ENCODE measurements at regions not wholly inside any gene's neighbourhood (a gene's known extent, or its start where the extent isn't known, plus 50 kb on each side); places are given as distances from the start of the nearest gene placed in this dataset.

- H3K9me3 ChIP-seq (ENCODE audit: insufficient read depth, low read depth, low read length): no peaks in the 10 kb centered on the region
- no peak overlapping the region for H3K4me3 ChIP-seq (ENCODE audit: low read length)
- H3K9ac ChIP-seq (ENCODE audit: low read depth, low read length): no peak overlapping the region
- H3K27me3 ChIP-seq (ENCODE audit: insufficient read depth, low read length): no peaks in the 10 kb centered on the region
- H3K36me3 ChIP-seq (ENCODE audit: insufficient read depth, low read depth, low read length): no peaks in the 10 kb centered on the region
- no peaks in the 10 kb centered on the region for H3K4me1 ChIP-seq (ENCODE audit: insufficient read depth, low read length)
- no peak overlapping the region for H3K27ac ChIP-seq (ENCODE audit: low read length)
Measured at GRCh38 chr4:28774344-28774743, 1913.7 kb downstream of the STIM2 start.

DNA sequence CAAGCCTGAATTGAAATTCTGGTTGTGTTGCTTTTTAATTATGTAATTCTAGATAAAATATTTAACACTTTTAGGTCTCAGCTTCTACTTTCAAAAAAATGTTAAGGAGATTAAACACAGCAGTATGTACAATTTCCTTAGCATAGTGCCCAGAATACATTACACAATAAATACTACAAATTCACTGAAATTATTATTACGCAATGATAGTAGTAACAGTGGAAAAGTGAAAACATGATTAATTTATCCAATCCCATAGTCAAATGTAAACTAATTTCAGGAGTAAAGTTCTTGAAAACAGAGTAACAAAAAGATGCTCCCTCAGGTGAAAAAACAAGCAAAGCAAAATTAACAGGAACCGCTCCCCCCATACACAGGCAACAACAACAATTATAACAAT, 1915.4 kb downstream of the STIM2 start:
- no peak overlapping the region for H3K4me3 ChIP-seq (ENCODE audit: low read length)
- no peaks in the 10 kb centered on the region for H3K4me1 ChIP-seq (ENCODE audit: insufficient read depth, low read length)
- H3K9ac ChIP-seq (ENCODE audit: low read depth, low read length): no peak overlapping the region
- H3K27ac ChIP-seq (ENCODE audit: low read length): no peak overlapping the region
- no peaks in the 10 kb centered on the region for H3K36me3 ChIP-seq (ENCODE audit: insufficient read depth, low read depth, low read length)
- H3K27me3 ChIP-seq (ENCODE audit: insufficient read depth, low read length): no peaks in the 10 kb centered on the region
- no peaks in the 10 kb centered on the region for H3K9me3 ChIP-seq (ENCODE audit: insufficient read depth, low read depth, low read length)

GRCh38 chr4:28784188-28784587, 1923.5 kb downstream of the STIM2 start:
- Histone ChIP-seq H3K9me3 (ENCODE audit: insufficient read depth, low read depth, low read length) (no peaks in the 10 kb centered on the region), H3K4me3 (ENCODE audit: low read length) (no peak overlapping the region), H3K36me3 (ENCODE audit: insufficient read depth, low read depth, low read length) (no peaks in the 10 kb centered on the region), H3K9ac (ENCODE audit: low read depth, low read length) (no peak overlapping the region), H3K27ac (ENCODE audit: low read length) (no peak overlapping the region), H3K4me1 (ENCODE audit: insufficient read depth, low read length) (no peaks in the 10 kb centered on the region), H3K27me3 (ENCODE audit: insufficient read depth, low read length) (no peaks in the 10 kb centered on the region)

DNA sequence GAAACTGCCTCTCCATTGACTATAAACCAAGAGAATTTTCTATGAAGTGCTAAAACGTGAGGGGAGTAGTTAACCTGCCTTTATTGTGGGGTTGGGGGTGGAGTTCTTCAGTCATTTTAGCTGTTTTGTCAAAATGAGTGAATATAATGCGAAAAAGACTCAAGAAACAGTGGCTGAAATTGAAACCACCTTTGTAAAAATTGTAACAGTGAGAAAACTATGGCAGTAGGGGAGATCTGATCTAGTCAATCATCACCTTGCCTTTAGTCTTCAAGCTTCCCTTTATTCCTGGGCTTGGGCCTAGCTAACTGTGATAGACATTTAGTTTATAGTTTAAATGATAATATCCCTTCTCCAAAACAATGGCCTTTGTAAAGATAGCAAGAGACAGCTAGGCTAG, 1927.3 kb downstream of the STIM2 start:
- H3K4me1 ChIP-seq (ENCODE audit: insufficient read depth, low read length): no peaks in the 10 kb centered on the region
- no peak overlapping the region for H3K9ac ChIP-seq (ENCODE audit: low read depth, low read length)
- no peaks in the 10 kb centered on the region for H3K36me3 ChIP-seq (ENCODE audit: insufficient read depth, low read depth, low read length)
- no peak overlapping the region for H3K27ac ChIP-seq (ENCODE audit: low read length)
- H3K9me3 ChIP-seq (ENCODE audit: insufficient read depth, low read depth, low read length): no peaks in the 10 kb centered on the region
- H3K27me3 ChIP-seq (ENCODE audit: insufficient read depth, low read length): no peaks in the 10 kb centered on the region
- H3K4me3 ChIP-seq (ENCODE audit: low read length): no peak overlapping the region

DNA sequence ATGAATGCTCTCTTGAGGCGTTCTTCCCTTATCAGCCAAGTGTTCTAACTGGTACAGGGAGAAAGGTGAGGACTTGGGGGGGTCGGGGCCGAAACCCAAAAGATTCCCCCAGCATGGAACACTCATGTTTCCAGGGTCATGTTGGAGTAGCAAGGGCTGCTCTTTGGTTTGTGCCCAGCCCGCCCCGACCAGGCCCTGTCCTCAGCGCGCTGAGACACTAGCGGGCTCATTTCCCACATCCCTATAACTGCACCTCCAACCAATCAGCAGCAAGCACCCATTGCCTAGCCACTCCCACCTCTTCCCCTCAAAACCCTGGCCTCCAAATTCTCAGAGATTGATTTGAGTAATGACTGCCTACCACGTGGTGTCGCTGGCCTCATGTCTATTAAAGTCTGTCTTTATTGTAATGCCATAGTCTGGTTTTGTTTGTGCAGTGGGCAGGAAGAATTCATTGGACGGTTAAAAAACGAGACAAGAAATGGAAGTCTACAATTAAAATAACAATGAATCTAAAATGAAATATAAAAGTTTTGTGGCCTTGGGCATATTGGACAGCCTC, 1928.4 kb downstream of the STIM2 start:
- Histone ChIP-seq H3K9me3 (ENCODE audit: insufficient read depth, low read depth, low read length) (no peaks in the 10 kb centered on the region), H3K27ac (ENCODE audit: low read length) (no peak overlapping the region), H3K27me3 (ENCODE audit: insufficient read depth, low read length) (no peaks in the 10 kb centered on the region), H3K4me1 (ENCODE audit: insufficient read depth, low read length) (no peaks in the 10 kb centered on the region), H3K9ac (ENCODE audit: low read depth, low read length) (no peak overlapping the region), H3K4me3 (ENCODE audit: low read length) (no peak overlapping the region), H3K36me3 (ENCODE audit: insufficient read depth, low read depth, low read length) (no peaks in the 10 kb centered on the region)

- Histone ChIP-seq H3K4me1 (ENCODE audit: insufficient read depth, low read length) (no peaks in the 10 kb centered on the region), H3K27ac (ENCODE audit: low read length) (no peak overlapping the region), H3K9ac (ENCODE audit: low read depth, low read length) (no peak overlapping the region), H3K9me3 (ENCODE audit: insufficient read depth, low read depth, low read length) (peaks cover 4% of the 10 kb centered on the region), H3K36me3 (ENCODE audit: insufficient read depth, low read depth, low read length) (no peaks in the 10 kb centered on the region), H3K4me3 (ENCODE audit: low read length) (no peak overlapping the region), H3K27me3 (ENCODE audit: insufficient read depth, low read length) (no peaks in the 10 kb centered on the region)
Measured at GRCh38 chr4:28792917-28793597, 1927.1 kb upstream of the PCDH7 start.

DNA sequence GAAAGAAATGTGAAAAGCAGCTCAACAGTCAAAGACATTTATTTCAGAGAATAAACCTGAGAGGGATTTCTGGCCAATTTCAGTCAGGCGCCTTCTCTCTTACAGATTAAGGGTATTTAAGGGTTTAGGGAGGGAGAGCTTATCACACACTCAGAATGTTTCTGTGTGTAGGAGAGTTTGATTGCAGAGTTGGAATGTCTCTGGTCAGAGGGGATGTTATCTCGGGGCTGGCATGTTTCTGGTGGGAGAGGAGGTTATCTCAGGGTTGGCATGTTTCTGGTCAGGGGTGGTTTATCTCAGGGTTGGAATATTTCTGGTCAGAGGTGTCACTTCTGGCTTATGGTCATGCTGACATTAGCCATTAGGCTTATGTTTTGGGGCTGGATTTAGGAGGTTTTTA, 1920.5 kb upstream of the PCDH7 start:
- H3K9ac ChIP-seq (ENCODE audit: low read depth, low read length): no peak overlapping the region
- no peak overlapping the region for H3K27ac ChIP-seq (ENCODE audit: low read length)
- H3K4me1 ChIP-seq (ENCODE audit: insufficient read depth, low read length): no peaks in the 10 kb centered on the region
- H3K4me3 ChIP-seq (ENCODE audit: low read length): no peak overlapping the region
- no peaks in the 10 kb centered on the region for H3K36me3 ChIP-seq (ENCODE audit: insufficient read depth, low read depth, low read length)
- H3K27me3 ChIP-seq (ENCODE audit: insufficient read depth, low read length): no peaks in the 10 kb centered on the region
- H3K9me3 ChIP-seq (ENCODE audit: insufficient read depth, low read depth, low read length): peaks cover 10% of the 10 kb centered on the region

DNA sequence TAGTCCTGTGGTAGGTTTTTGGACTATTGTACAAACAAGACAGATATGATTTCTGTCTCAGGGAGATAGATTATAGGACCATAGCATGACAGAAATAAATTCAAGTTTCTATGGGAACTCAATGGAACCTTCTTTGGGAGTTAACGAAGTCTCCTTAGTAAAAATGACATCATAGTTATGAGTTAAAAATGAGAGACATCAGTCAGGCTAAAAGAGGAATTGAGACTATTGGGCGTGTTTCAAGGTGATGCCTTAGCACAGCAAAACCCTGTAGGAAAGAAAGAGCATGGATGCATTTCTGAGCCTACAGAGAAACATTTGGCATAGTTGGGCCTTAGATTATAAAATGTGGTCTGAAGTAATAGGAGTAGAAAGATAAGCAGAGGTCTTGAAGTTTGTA, 1909.1 kb upstream of the PCDH7 start:
- no peaks in the 10 kb centered on the region for H3K4me1 ChIP-seq (ENCODE audit: insufficient read depth, low read length)
- H3K36me3 ChIP-seq (ENCODE audit: insufficient read depth, low read depth, low read length): no peaks in the 10 kb centered on the region
- peaks cover 9% of the 10 kb centered on the region for H3K9me3 ChIP-seq (ENCODE audit: insufficient read depth, low read depth, low read length)
- H3K4me3 ChIP-seq (ENCODE audit: low read length): no peak overlapping the region
- H3K27ac ChIP-seq (ENCODE audit: low read length): no peak overlapping the region
- no peak overlapping the region for H3K9ac ChIP-seq (ENCODE audit: low read depth, low read length)
- no peaks in the 10 kb centered on the region for H3K27me3 ChIP-seq (ENCODE audit: insufficient read depth, low read length)

GRCh38 chr4:28822163-28822562, 1898.0 kb upstream of the PCDH7 start:
- Histone ChIP-seq H3K27ac (ENCODE audit: low read length) (no peak overlapping the region), H3K9ac (ENCODE audit: low read depth, low read length) (no peak overlapping the region), H3K4me1 (ENCODE audit: insufficient read depth, low read length) (no peaks in the 10 kb centered on the region), H3K27me3 (ENCODE audit: insufficient read depth, low read length) (no peaks in the 10 kb centered on the region), H3K9me3 (ENCODE audit: insufficient read depth, low read depth, low read length) (peaks cover under 1% of the 10 kb centered on the region; the same call in 1 of the 2 replicates), H3K36me3 (ENCODE audit: insufficient read depth, low read depth, low read length) (no peaks in the 10 kb centered on the region), H3K4me3 (ENCODE audit: low read length) (no peak overlapping the region)

GRCh38 chr4:28827866-28828265, 1892.3 kb upstream of the PCDH7 start:
- no peak overlapping the region for H3K4me3 ChIP-seq (ENCODE audit: low read length)
- 0 out of 2 replicates have a peak, but pooled peaks cover 10% of the 10 kb centered on the region for H3K9me3 ChIP-seq (ENCODE audit: insufficient read depth, low read depth, low read length)
- no peaks in the 10 kb centered on the region for H3K36me3 ChIP-seq (ENCODE audit: insufficient read depth, low read depth, low read length)
- H3K4me1 ChIP-seq (ENCODE audit: insufficient read depth, low read length): no peaks in the 10 kb centered on the region
- H3K9ac ChIP-seq (ENCODE audit: low read depth, low read length): no peak overlapping the region
- H3K27ac ChIP-seq (ENCODE audit: low read length): no peak overlapping the region
- H3K27me3 ChIP-seq (ENCODE audit: insufficient read depth, low read length): no peaks in the 10 kb centered on the region

GRCh38 chr4:28831867-28832266, 1888.3 kb upstream of the PCDH7 start:
- Histone ChIP-seq H3K4me1 (ENCODE audit: insufficient read depth, low read length) (no peaks in the 10 kb centered on the region), H3K4me3 (ENCODE audit: low read length) (no peak overlapping the region), H3K27me3 (ENCODE audit: insufficient read depth, low read length) (no peaks in the 10 kb centered on the region), H3K36me3 (ENCODE audit: insufficient read depth, low read depth, low read length) (no peaks in the 10 kb centered on the region), H3K9me3 (ENCODE audit: insufficient read depth, low read depth, low read length) (0 out of 2 replicates have a peak, but pooled peaks cover 10% of the 10 kb centered on the region), H3K9ac (ENCODE audit: low read depth, low read length) (no peak overlapping the region), H3K27ac (ENCODE audit: low read length) (no peak overlapping the region)

DNA sequence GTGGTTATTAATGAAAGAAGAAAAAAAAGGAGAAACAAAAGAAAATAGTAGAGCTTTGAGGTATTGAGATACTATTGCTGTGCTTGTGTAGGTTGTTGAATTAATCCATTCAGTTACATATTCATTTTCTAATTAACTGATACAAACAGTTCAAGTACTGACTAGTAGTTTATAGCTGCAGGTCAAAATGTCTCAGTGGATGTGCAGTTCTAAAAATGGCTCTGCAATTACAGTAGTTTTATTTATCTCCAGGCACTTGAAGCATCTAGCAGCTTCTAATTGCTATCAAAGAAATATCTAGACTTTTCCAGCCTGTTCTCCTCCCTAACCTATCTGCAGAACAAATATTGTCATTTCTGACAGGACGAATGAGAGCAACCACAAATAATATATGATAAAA, 1887.7 kb upstream of the PCDH7 start:
- Histone ChIP-seq H3K27me3 (ENCODE audit: insufficient read depth, low read length) (no peaks in the 10 kb centered on the region), H3K27ac (ENCODE audit: low read length) (no peak overlapping the region), H3K9me3 (ENCODE audit: insufficient read depth, low read depth, low read length) (0 out of 2 replicates have a peak, but pooled peaks cover 6% of the 10 kb centered on the region), H3K4me1 (ENCODE audit: insufficient read depth, low read length) (no peaks in the 10 kb centered on the region), H3K36me3 (ENCODE audit: insufficient read depth, low read depth, low read length) (no peaks in the 10 kb centered on the region), H3K4me3 (ENCODE audit: low read length) (no peak overlapping the region), H3K9ac (ENCODE audit: low read depth, low read length) (no peak overlapping the region)

Data from iPS-20b (cell line).